Fibroblast of skin of right biceps (primary cell): ENCODE measurements at regions not wholly inside any gene's neighbourhood (a gene's known extent, or its start where the extent isn't known, plus 50 kb on each side); places are given as distances from the start of the nearest gene placed in this dataset.

Experiments used
- DNase-seq: peaks from one replicate; pipeline ENCODE4 v3.0.0-alpha.2; 2013

GRCh38 chr14:84167026-84167425 is 1362.9 kb upstream of the FLRT2 start:
- no peak for DNase-seq

GRCh38 chr14:84180336-84180735 is 1349.6 kb upstream of the FLRT2 start:
- no peak for DNase-seq

GRCh38 chr14:84181072-84181471 is 1348.9 kb upstream of the FLRT2 start:
- peak; percentile 1 for DNase-seq

GRCh38 chr14:84195514-84195913 is 1334.4 kb upstream of the FLRT2 start:
- no peak for DNase-seq

- DNase-seq, result no peak
These were observed 1332.2 kb upstream of the FLRT2 start for GRCh38 chr14:84197704-84198103.

- DNase-seq, result peak; percentile 21
These were observed 1327.5 kb upstream of the FLRT2 start for GRCh38 chr14:84202486-84202885.

- DNase-seq, result no peak
These were observed 1326.0 kb upstream of the FLRT2 start for GRCh38 chr14:84203896-84204295.

- no peak for DNase-seq
These were observed 1321.5 kb upstream of the FLRT2 start for GRCh38 chr14:84208451-84208850.

- DNase-seq, result no peak
These were observed 1320.9 kb upstream of the FLRT2 start for GRCh38 chr14:84209031-84209430.

GRCh38 chr14:84217066-84217465 is 1312.9 kb upstream of the FLRT2 start:
- no peak for DNase-seq

- DNase-seq, result no peak
These were observed 1304.7 kb upstream of the FLRT2 start for GRCh38 chr14:84225268-84225667.

- DNase-seq, result peak; percentile 17
These were observed 1301.2 kb upstream of the FLRT2 start for GRCh38 chr14:84228702-84229101.

- no peak for DNase-seq
These were observed 1295.7 kb upstream of the FLRT2 start for GRCh38 chr14:84234281-84234680.

GRCh38 chr14:84236290-84236689 is 1293.7 kb upstream of the FLRT2 start:
- no peak for DNase-seq

- DNase-seq, result no peak
These were observed 1292.1 kb upstream of the FLRT2 start for GRCh38 chr14:84237881-84238280.

- DNase-seq, result no peak
These were observed 1282.3 kb upstream of the FLRT2 start for GRCh38 chr14:84247693-84248092.

GRCh38 chr14:84250893-84251292 is 1279.1 kb upstream of the FLRT2 start:
- DNase-seq, result peak; percentile 8

- no peak for DNase-seq
These were observed 1278.4 kb upstream of the FLRT2 start for GRCh38 chr14:84251411-84252115.

- DNase-seq, result no peak
These were observed 1277.2 kb upstream of the FLRT2 start for GRCh38 chr14:84252706-84253105.

- peak; percentile 24 for DNase-seq
These were observed 1276.6 kb upstream of the FLRT2 start for GRCh38 chr14:84253326-84253725.

- DNase-seq, result peak; percentile 6
These were observed 1275.7 kb upstream of the FLRT2 start for GRCh38 chr14:84254290-84254689.

GRCh38 chr14:84262932-84263331 is 1267.0 kb upstream of the FLRT2 start:
- no peak for DNase-seq

- DNase-seq, result no peak
These were observed 1257.6 kb upstream of the FLRT2 start for GRCh38 chr14:84272290-84272721.

GRCh38 chr14:84273181-84273580 is 1256.8 kb upstream of the FLRT2 start:
- DNase-seq, result no peak

- no peak for DNase-seq
These were observed 1247.3 kb upstream of the FLRT2 start for GRCh38 chr14:84282618-84283017.
